Prostate gland (tissue), 2 donors: ENCODE measurements at regions not wholly inside any gene's neighbourhood (a gene's known extent, or its start where the extent isn't known, plus 50 kb on each side); places are given as distances from the start of the nearest gene placed in this dataset.

Experiments
- DNase-seq: peaks from one replicate; pipeline ENCODE4 v3.0.0-alpha.2; 2019; ENCODE audit warnings: low spot score
- H3K27ac ChIP-seq, 2 donors: fragments of 200-600 bp; sonication (generic); 2 replicates each; pipeline ENCODE4 v1.5.1; 2017 to 2019
- H3K27me3 ChIP-seq: fragments of 200-600 bp; sonication (generic); replicated peaks from 2 replicates; pipeline ENCODE4 v1.5.1; 2019; ENCODE audit not compliant: insufficient read depth
- H3K36me3 ChIP-seq, 2 donors: fragments of 200-600 bp; sonication (generic); 1 replicate in 1 of 2; 2 replicates in 1 of 2; pipeline versions ENCODE4 v1.5.1 to v1.8.1; 2017 to 2019
- H3K4me1 ChIP-seq: fragments of 200-600 bp; sonication (generic); replicated peaks from 2 replicates; pipeline ENCODE4 v1.5.1; 2019
- H3K4me3 ChIP-seq, 2 donors: fragments of 200-600 bp; sonication (generic); 2 replicates each; pipeline ENCODE4 v1.5.1; 2017 to 2019
- H3K9me3 ChIP-seq: fragments of 200-600 bp; sonication (generic); 2 replicates; pipeline ENCODE4 v1.5.1; 2017
- POLR2A ChIP-seq: fragments of 450-650 bp; IDR thresholded peaks from one replicate; pipeline ENCODE4 v1.6.1; 2016; ENCODE audit warnings: antibody characterized with exemption, mild to moderate bottlenecking
- POLR2AphosphoS5 ChIP-seq: sonication (generic); formaldehyde crosslinking; IDR thresholded peaks from one replicate; pipeline ENCODE4 v1.6.1; 2017; ENCODE audit warnings: antibody characterized with exemption
- WGBS: methylation state at CpG from one replicate; pipeline ENCODE4 v1.1.5; 2018; 5-methylcytosine and 5-hydroxymethylcytosine counted together
- intact Hi-C: fragments of 100-400 bp; cut with DNase I; formaldehyde crosslinking; loops from one replicate; pipeline ENCODE4 v1.14.2; 2022
- TF ChIP-seq, protein P1 (sequence below), 4 experiments: fragments of 200-600 bp in 2 of 4; fragments of 450-650 bp in 2 of 4; sonication (generic) in 2 of 4; IDR thresholded peaks; 1 replicate in 3 of 4; 2 replicates in 1 of 4; pipeline ENCODE4 v1.5.1; 2016 to 2019; ENCODE audit warnings: antibody characterized with exemption in 4 of 4, mild to moderate bottlenecking in 2 of 4, moderate library complexity in 2 of 4

DNA sequence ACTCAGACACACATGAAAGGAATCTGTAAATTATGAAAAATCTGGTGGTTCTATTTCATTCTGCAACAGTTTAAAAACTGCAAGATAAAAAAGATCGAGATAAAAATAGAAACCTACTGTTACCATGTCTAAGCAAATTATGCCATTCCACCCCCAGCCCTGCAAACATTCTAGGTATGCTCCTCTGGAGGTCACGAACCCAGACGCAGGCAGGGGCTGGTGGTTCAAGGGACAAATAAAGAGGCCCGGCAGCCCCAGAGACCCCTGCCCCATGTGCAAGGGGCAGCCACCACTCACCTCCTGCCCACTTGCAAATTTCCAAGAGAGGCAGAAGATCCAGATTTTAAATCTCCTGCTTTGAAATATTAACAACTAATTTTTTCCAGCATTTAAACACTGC lies 210.5 kb downstream of the ANAPC1 start:
- no peak for DNase-seq
- no peaks in the 10 kb centered on the region for H3K4me1 ChIP-seq
- 59% methylated on average over 4 of the region's 4 CpGs for WGBS
- intact Hi-C loops: no loop called here
- H3K9me3 ChIP-seq: no peaks in the 10 kb centered on the region
- H3K4me3 ChIP-seq: no peak overlapping the region
- no peak overlapping the region for H3K27ac ChIP-seq
- no peaks in the 10 kb centered on the region for H3K27me3 ChIP-seq
- no peaks in the 10 kb centered on the region for H3K36me3 ChIP-seq
- TF ChIP-seq, protein P1, sequence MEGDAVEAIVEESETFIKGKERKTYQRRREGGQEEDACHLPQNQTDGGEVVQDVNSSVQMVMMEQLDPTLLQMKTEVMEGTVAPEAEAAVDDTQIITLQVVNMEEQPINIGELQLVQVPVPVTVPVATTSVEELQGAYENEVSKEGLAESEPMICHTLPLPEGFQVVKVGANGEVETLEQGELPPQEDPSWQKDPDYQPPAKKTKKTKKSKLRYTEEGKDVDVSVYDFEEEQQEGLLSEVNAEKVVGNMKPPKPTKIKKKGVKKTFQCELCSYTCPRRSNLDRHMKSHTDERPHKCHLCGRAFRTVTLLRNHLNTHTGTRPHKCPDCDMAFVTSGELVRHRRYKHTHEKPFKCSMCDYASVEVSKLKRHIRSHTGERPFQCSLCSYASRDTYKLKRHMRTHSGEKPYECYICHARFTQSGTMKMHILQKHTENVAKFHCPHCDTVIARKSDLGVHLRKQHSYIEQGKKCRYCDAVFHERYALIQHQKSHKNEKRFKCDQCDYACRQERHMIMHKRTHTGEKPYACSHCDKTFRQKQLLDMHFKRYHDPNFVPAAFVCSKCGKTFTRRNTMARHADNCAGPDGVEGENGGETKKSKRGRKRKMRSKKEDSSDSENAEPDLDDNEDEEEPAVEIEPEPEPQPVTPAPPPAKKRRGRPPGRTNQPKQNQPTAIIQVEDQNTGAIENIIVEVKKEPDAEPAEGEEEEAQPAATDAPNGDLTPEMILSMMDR (IDR thresholded peaks at IDR 0.05): no peak
- no peak for TF ChIP-seq POLR2A
- no peak for TF ChIP-seq POLR2AphosphoS5

GRCh38 chr2:111675419-111676194 lies 208.4 kb downstream of the ANAPC1 start:
- Histone ChIP-seq H3K9me3 (no peaks in the 10 kb centered on the region), H3K4me3 (no peak overlapping the region), H3K36me3 (no peaks in the 10 kb centered on the region), H3K27me3 (no peaks in the 10 kb centered on the region), H3K4me1 (no peaks in the 10 kb centered on the region), H3K27ac (no peak overlapping the region)
- intact Hi-C loops: no loop called here
- WGBS: 81% methylated on average over 10 of the region's 10 CpGs
- TF ChIP-seq, protein P1 (IDR thresholded peaks at IDR 0.05): no peak
- no peak for TF ChIP-seq POLR2A
- no peak for TF ChIP-seq POLR2AphosphoS5
- DNase-seq: no peak

DNA sequence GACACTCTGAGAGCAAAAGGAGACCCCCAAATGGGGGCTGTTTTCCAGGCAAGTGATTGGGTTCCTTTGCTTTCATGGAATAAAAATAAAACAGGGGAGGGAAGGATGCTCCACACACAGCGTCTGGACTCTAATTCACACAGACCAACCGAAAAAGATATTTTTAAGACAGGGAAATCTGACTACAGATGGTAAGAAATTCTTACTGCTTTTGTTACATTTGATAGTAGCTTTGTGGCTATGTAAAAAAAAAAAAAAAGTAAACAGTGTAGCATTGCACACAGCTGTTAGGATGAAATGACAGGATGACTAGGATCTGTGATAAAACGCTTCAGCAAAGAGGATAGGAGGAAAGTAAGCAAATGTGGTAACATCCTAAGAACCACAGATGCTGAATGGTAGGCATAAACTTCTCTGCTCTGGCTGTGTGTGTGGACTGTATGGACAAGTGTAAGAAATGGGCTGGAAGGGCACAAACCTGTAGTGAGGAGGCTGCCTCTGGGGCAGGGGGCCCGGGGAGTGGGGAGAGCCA lies 207.6 kb downstream of the ANAPC1 start:
- Histone ChIP-seq H3K9me3 (no peaks in the 10 kb centered on the region), H3K4me3 (no peak overlapping the region), H3K4me1 (no peaks in the 10 kb centered on the region), H3K27me3 (no peaks in the 10 kb centered on the region), H3K27ac (no peak overlapping the region), H3K36me3 (no peaks in the 10 kb centered on the region)
- 68% methylated on average over 4 of the region's 4 CpGs for WGBS
- no peak for TF ChIP-seq POLR2AphosphoS5
- no peak for TF ChIP-seq POLR2A
- TF ChIP-seq, protein P1 (IDR thresholded peaks at IDR 0.05): no peak
- intact Hi-C loops: no loop called here
- no peak for DNase-seq

- no peak overlapping the region for H3K27ac ChIP-seq
- no peaks in the 10 kb centered on the region for H3K4me1 ChIP-seq
- no peaks in the 10 kb centered on the region for H3K9me3 ChIP-seq
- H3K27me3 ChIP-seq: no peaks in the 10 kb centered on the region
- H3K36me3 ChIP-seq: no peaks in the 10 kb centered on the region
- no peak overlapping the region for H3K4me3 ChIP-seq
- DNase-seq: no peak
- TF ChIP-seq, protein P1 (IDR thresholded peaks at IDR 0.05): no peak
- no peak for TF ChIP-seq POLR2A
- TF ChIP-seq POLR2AphosphoS5: no peak
- WGBS: 71% methylated on average over 7 of the region's 7 CpGs
- intact Hi-C loops: no loop called here
These were observed 205.8 kb downstream of the ANAPC1 start for GRCh38 chr2:111678161-111678560.

DNA sequence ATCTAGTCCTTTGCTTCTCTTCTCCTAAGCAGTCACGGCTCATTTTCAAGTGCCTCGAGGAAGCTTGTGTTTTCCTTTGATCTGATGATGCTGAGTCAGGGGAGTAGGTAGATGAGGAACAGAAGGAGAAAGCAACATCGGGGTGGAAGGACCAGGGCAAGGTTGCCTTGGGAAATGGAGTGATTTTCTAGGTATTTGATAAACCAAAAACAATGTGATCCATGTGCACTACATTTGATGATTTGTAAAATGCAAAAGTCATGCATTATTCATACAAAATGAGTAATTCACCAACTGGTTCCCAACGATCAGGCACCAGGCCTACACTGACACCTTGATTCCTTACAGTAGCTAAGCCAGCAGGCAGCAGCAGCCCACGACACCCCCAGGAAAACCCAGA lies 205.3 kb downstream of the ANAPC1 start:
- no peak for DNase-seq
- no peak for TF ChIP-seq POLR2AphosphoS5
- no peak for TF ChIP-seq POLR2A
- TF ChIP-seq, protein P1 (IDR thresholded peaks at IDR 0.05): no peak
- no peak overlapping the region for H3K27ac ChIP-seq
- WGBS: 55% methylated on average over 5 of the region's 5 CpGs
- no peak overlapping the region for H3K4me3 ChIP-seq
- intact Hi-C loops: no loop called here
- H3K36me3 ChIP-seq: no peaks in the 10 kb centered on the region
- H3K4me1 ChIP-seq: no peaks in the 10 kb centered on the region
- H3K27me3 ChIP-seq: no peaks in the 10 kb centered on the region
- H3K9me3 ChIP-seq: no peaks in the 10 kb centered on the region
